ENCODE measurements at regions not wholly inside any gene's neighbourhood (a gene's known extent, or its start where the extent isn't known, plus 50 kb on each side); places are given as distances from the start of the nearest gene placed in this dataset.

- Histone ChIP-seq H3K27ac (ENCODE audit: low read depth in 2 of 2, low read length in 1 of 2) (no peak overlapping the region), H3K9me2 (no peaks in the 10 kb centered on the region), H3K27me3 (ENCODE audit: insufficient read depth) (no peaks in the 10 kb centered on the region), H3K36me3 (replicated peaks in 1 of 2; ENCODE audit: control insufficient read depth in 1 of 2, insufficient read depth in 2 of 2, low read length in 1 of 2) (no peaks in the 10 kb centered on the region), H3K4me3 (ENCODE audit: low read depth in 2 of 2, low read length in 1 of 2) (no peak overlapping the region), H3K4me2 (no peak overlapping the region), H2AFZ (ENCODE audit: low read depth) (no peak overlapping the region), H3F3A (replicated peaks; ENCODE audit: insufficient read depth) (no peaks in the 10 kb centered on the region), H3K4me1 (ENCODE audit: control insufficient read depth in 1 of 2, insufficient read depth in 2 of 2, low read depth in 1 of 2, low read length in 1 of 2) (peaks cover 0 to 9% of the 10 kb centered on the region in 2 experiments; a peak in 1 of 4 replicates), H4K20me1 (ENCODE audit: insufficient read depth) (no peaks in the 10 kb centered on the region), H3K9me3 (no peaks in the 10 kb centered on the region), H3K9ac (no peak overlapping the region), H3K79me2 (ENCODE audit: insufficient read depth) (no peaks in the 10 kb centered on the region)
- WGBS (ENCODE audit: low lambda C conversion rate) = 92% methylated on average over 3 of the region's 3 CpGs
- no peak for DNase-seq
- TF ChIP-seq, protein P1, sequence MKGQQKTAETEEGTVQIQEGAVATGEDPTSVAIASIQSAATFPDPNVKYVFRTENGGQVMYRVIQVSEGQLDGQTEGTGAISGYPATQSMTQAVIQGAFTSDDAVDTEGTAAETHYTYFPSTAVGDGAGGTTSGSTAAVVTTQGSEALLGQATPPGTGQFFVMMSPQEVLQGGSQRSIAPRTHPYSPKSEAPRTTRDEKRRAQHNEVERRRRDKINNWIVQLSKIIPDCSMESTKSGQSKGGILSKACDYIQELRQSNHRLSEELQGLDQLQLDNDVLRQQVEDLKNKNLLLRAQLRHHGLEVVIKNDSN (IDR thresholded peaks at IDR 0.05; ENCODE audit: borderline replicate concordance, low read depth) = no peak
- TF ChIP-seq FOSL2 (IDR thresholded peaks at IDR 0.05; ENCODE audit: borderline replicate concordance, low read depth) = peak; percentile 20; the same call in 1 of the 2 replicates
- POLR2A ChIA-PET = no interaction called here
- CTCF ChIA-PET = no interaction called here
Measured at GRCh38 chr1:243939167-243939848, 89.3 kb upstream of the AKT3 start.

DNA sequence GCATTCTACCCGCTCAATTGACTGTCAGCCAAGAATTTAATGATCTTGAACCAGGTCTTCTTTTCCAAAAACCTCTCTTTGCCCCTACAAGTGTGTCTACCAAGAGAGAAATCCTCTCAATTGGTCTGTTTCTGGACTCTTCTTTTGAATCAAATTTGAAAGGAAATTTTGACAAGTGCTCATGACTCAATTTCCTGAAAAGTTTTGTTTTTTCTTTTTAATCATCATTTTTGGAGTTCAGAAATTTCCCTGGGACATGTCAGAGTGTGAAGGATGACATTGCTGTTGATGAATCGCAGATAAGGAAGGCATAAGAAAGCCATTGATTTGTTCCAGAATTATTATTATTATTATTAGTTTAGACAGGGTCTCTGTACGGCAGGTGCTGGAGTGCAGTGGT, 88.2 kb upstream of the AKT3 start:
- H3F3A ChIP-seq (replicated peaks; ENCODE audit: insufficient read depth) = no peaks in the 10 kb centered on the region
- no peaks in the 10 kb centered on the region for H3K9me3 ChIP-seq
- 70% methylated on average over 3 of the region's 3 CpGs for WGBS (ENCODE audit: low lambda C conversion rate)
- no peak for TF ChIP-seq GABPA (IDR thresholded peaks at IDR 0.05; ENCODE audit: low read depth)
- TF ChIP-seq TCF12 (IDR thresholded peaks at IDR 0.05) = peak; percentile 20; the same call in 1 of the 2 replicates
- H3K27me3 ChIP-seq (ENCODE audit: insufficient read depth) = no peaks in the 10 kb centered on the region
- no peaks in the 10 kb centered on the region for H3K9me2 ChIP-seq
- no peak for DNase-seq
- H3K9ac ChIP-seq = no peak overlapping the region
- no peak overlapping the region for H3K27ac ChIP-seq (ENCODE audit: low read depth in 2 of 2, low read length in 1 of 2)
- H3K36me3 ChIP-seq (replicated peaks in 1 of 2; ENCODE audit: control insufficient read depth in 1 of 2, insufficient read depth in 2 of 2, low read length in 1 of 2) = no peaks in the 10 kb centered on the region
- H3K79me2 ChIP-seq (ENCODE audit: insufficient read depth) = no peaks in the 10 kb centered on the region
- H3K4me3 ChIP-seq (ENCODE audit: low read depth in 2 of 2, low read length in 1 of 2) = no peak overlapping the region
- POLR2A ChIA-PET = no interaction called here
- peaks cover 0 to 9% of the 10 kb centered on the region in 2 experiments; a peak in 1 of 4 replicates for H3K4me1 ChIP-seq (ENCODE audit: control insufficient read depth in 1 of 2, insufficient read depth in 2 of 2, low read depth in 1 of 2, low read length in 1 of 2)
- no peak overlapping the region for H2AFZ ChIP-seq (ENCODE audit: low read depth)
- no peaks in the 10 kb centered on the region for H4K20me1 ChIP-seq (ENCODE audit: insufficient read depth)
- CTCF ChIA-PET = no interaction called here
- no peak overlapping the region for H3K4me2 ChIP-seq

DNA sequence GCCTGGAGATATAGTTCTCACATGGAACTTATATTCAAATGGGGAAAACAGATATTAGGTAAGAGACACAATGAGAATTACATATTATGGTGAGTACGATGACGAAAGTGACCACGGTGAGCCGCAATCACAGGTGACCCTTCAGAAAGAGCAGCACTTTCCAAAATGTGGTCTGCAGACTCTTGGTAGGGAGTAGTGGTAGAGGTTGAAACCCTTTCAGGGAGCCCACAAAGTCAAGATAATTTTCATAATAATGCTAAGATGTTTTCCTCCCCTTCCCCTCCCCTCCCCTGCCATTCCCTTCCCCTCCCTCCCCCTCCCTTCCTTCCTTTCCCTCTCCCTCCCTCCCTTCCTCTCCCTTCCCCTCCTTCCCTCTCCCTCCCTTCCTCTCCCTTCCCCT, 83.5 kb upstream of the AKT3 start:
- Histone ChIP-seq H3K9me3 (no peaks in the 10 kb centered on the region), H3K9me2 (no peaks in the 10 kb centered on the region), H3K4me1 (ENCODE audit: control insufficient read depth in 1 of 2, insufficient read depth in 2 of 2, low read depth in 1 of 2, low read length in 1 of 2) (no peaks in the 10 kb centered on the region), H3K9ac (no peak overlapping the region), H4K20me1 (ENCODE audit: insufficient read depth) (no peaks in the 10 kb centered on the region), H3K27me3 (ENCODE audit: insufficient read depth) (no peaks in the 10 kb centered on the region), H3F3A (replicated peaks; ENCODE audit: insufficient read depth) (no peaks in the 10 kb centered on the region), H3K27ac (ENCODE audit: low read depth in 2 of 2, low read length in 1 of 2) (no peak overlapping the region), H3K79me2 (ENCODE audit: insufficient read depth) (no peaks in the 10 kb centered on the region), H2AFZ (ENCODE audit: low read depth) (no peak overlapping the region), H3K4me2 (no peak overlapping the region), H3K4me3 (ENCODE audit: low read depth in 2 of 2, low read length in 1 of 2) (no peak overlapping the region), H3K36me3 (replicated peaks in 1 of 2; ENCODE audit: control insufficient read depth in 1 of 2, insufficient read depth in 2 of 2, low read length in 1 of 2) (no peaks in the 10 kb centered on the region)
- ChIA-PET CTCF (no interaction called here), POLR2A (no interaction called here)
- no peak for TF ChIP-seq SIN3A (IDR thresholded peaks at IDR 0.05; ENCODE audit: borderline replicate concordance, low read depth, low read length)
- no peak for TF ChIP-seq JUND (IDR thresholded peaks at IDR 0.05)
- TF ChIP-seq ZBTB33 (IDR thresholded peaks at IDR 0.05; ENCODE audit: borderline replicate concordance, low read depth) = no peak
- no peak for TF ChIP-seq EP300 (IDR thresholded peaks at IDR 0.05; ENCODE audit: borderline replicate concordance in 1 of 2, low read depth in 1 of 2, low read length in 1 of 2)
- no peak for TF ChIP-seq MEF2A (IDR thresholded peaks at IDR 0.05; ENCODE audit: borderline replicate concordance, low read depth)
- no peak for DNase-seq
- WGBS (ENCODE audit: low lambda C conversion rate) = 98% methylated on average over 4 of the region's 4 CpGs
